ENCODE measurements at regions not wholly inside any gene's neighbourhood (a gene's known extent, or its start where the extent isn't known, plus 50 kb on each side); places are given as distances from the start of the nearest gene placed in this dataset.

GRCh38 chr4:85246055-85246454 is 228.9 kb upstream of the ARHGAP24 start:
- TF ChIP-seq CTCF (IDR thresholded peaks at IDR 0.05) (no peak), POLR2A (IDR thresholded peaks at IDR 0.05) (no peak)
